ENCODE measurements at regions not wholly inside any gene's neighbourhood (a gene's known extent, or its start where the extent isn't known, plus 50 kb on each side); places are given as distances from the start of the nearest gene placed in this dataset.
A peak's percentile ranks its signal among the peaks of the same experiment; 100 is the strongest.

DNA sequence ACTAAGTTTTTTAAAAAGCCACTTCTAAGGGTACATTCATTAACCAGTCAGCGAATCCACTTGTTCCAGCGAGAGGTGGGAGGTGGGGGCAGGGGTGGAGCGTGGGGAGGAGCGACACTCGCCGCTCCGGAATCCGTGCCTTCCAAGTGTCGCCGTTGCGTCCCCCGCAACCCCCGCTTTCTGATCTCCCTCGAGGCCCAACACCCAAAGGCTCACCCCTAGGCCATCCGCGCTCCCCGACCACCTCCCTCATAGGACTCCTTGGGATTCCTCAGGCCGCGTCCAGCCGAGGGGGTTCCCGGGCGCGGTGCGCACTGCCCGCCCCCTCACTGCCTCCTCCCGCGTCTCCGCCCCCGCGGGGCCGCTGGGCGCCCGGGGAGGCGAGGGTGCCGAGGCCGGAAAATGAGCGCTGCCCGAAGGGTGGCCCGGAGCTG is 108.1 kb upstream of the STOX2 start:
- Histone ChIP-seq H4K5ac (ENCODE audit: insufficient read length, low read depth, low read length) (no peak overlapping the region), H3T11ph (ENCODE audit: low read length) (no peak overlapping the region), H2AK5ac (ENCODE audit: insufficient read length, low read length) (no peak overlapping the region), H3K4ac (ENCODE audit: low read depth, low read length) (no peak overlapping the region), H2BK12ac (ENCODE audit: insufficient read length, low read depth, low read length) (no peak overlapping the region), H2BK15ac (ENCODE audit: low read depth, low read length) (no peak overlapping the region), H2BK120ac (ENCODE audit: low read depth, low read length, poor library complexity, severe bottlenecking) (no peak overlapping the region), H2BK20ac (ENCODE audit: low read depth, low read length, poor library complexity, severe bottlenecking) (no peak overlapping the region), H4K8ac (replicated peaks; ENCODE audit: insufficient read length, low read depth, low read length) (no peak overlapping the region), H3K27ac (ENCODE audit: insufficient read length, low read depth, low read length) (no peak overlapping the region), H3K79me1 (ENCODE audit: insufficient read depth, low read depth, low read length, poor library complexity, severe bottlenecking) (no peaks in the 10 kb centered on the region), H4K91ac (ENCODE audit: insufficient read length, low read depth, low read length) (no peak overlapping the region), H3K14ac (ENCODE audit: insufficient read depth, low read length) (no peak overlapping the region), H3K27me3 (ENCODE audit: insufficient read depth, low read length) (peaks cover 16% of the 10 kb centered on the region), H3K56ac (ENCODE audit: insufficient read length, low read depth, low read length) (no peak overlapping the region), H4K20me1 (ENCODE audit: control insufficient read depth, insufficient read depth, insufficient read length) (no peaks in the 10 kb centered on the region), H2BK5ac (ENCODE audit: insufficient read length, low read length) (no peak overlapping the region), H3K9me3 (ENCODE audit: control insufficient read depth, low read depth, low read length) (peaks cover 18% of the 10 kb centered on the region), H3K9ac (ENCODE audit: extremely low read depth, insufficient read length, low read length) (no peak overlapping the region), H3K18ac (ENCODE audit: insufficient read length, low read depth, low read length) (no peak overlapping the region), H3K23ac (ENCODE audit: insufficient read length, low read depth, low read length) (no peak overlapping the region), H3K4me1 (ENCODE audit: insufficient read depth, low read length) (peaks cover 6% of the 10 kb centered on the region; the same call in 1 of the 2 replicates), H3K79me2 (ENCODE audit: insufficient read depth, low read length) (no peaks in the 10 kb centered on the region), H3K23me2 (ENCODE audit: insufficient read length, low read depth, low read length, poor library complexity, severe bottlenecking) (peaks cover 16% of the 10 kb centered on the region), H3K4me2 (ENCODE audit: insufficient read depth, insufficient read length, low read length) (peak overlapping the region; percentile 93), H2AFZ (ENCODE audit: low read length) (no peak overlapping the region)
- H3K4me3 Mint-ChIP-seq = peak overlapping the region; percentile 54 to 81
- peak; percentile 35 for DNase-seq
- TF ChIP-seq, protein P1, sequence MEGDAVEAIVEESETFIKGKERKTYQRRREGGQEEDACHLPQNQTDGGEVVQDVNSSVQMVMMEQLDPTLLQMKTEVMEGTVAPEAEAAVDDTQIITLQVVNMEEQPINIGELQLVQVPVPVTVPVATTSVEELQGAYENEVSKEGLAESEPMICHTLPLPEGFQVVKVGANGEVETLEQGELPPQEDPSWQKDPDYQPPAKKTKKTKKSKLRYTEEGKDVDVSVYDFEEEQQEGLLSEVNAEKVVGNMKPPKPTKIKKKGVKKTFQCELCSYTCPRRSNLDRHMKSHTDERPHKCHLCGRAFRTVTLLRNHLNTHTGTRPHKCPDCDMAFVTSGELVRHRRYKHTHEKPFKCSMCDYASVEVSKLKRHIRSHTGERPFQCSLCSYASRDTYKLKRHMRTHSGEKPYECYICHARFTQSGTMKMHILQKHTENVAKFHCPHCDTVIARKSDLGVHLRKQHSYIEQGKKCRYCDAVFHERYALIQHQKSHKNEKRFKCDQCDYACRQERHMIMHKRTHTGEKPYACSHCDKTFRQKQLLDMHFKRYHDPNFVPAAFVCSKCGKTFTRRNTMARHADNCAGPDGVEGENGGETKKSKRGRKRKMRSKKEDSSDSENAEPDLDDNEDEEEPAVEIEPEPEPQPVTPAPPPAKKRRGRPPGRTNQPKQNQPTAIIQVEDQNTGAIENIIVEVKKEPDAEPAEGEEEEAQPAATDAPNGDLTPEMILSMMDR (conservative IDR thresholded peaks at IDR 0.05) = no peak
- H3K27me3 Mint-ChIP-seq (ENCODE audit: low read depth) = peaks cover 78% of the 10 kb centered on the region
- H3K9me3 Mint-ChIP-seq = peaks cover 25 to 32% of the 10 kb centered on the region in 2 experiments
- WGBS (ENCODE audit: extremely low coverage, insufficient read length, low lambda C conversion rate) = no CpG with 5 or more reads among the region's 39 CpGs
- H3K27ac Mint-ChIP-seq = no peak overlapping the region
- H3K36me3 Mint-ChIP-seq (ENCODE audit: insufficient read depth in 1 of 3, low read depth in 3 of 3) = peaks cover 0 to 30% (median 13%) of the 10 kb centered on the region in 3 experiments; a peak in 4 of 7 replicates
- peaks cover 36 to 37% of the 10 kb centered on the region in 2 experiments for H3K4me1 Mint-ChIP-seq

Measured in H9 (cell line).